T-helper 1 cell treated with Interleukin-12 subunit alpha and Interleukin-12 subunit beta and Interleukin-4 antibody, amounts not matched to agents 30 μg/mL and 1 μg/mL, for 36 hours (primary cell): ENCODE measurements at regions not wholly inside any gene's neighbourhood (a gene's known extent, or its start where the extent isn't known, plus 50 kb on each side); places are given as distances from the start of the nearest gene placed in this dataset.
"Not testable (repeated sequence)": the region's sequence is repeated elsewhere in the genome, so short reads cannot be mapped to it uniquely, and the experiment has no call there.

Experiments used
- H3K27ac Mint-ChIP-seq: one replicate; pipeline ENCODE4 v1.8.0; 2021; ENCODE audit warnings: mild to moderate bottlenecking, mixed read lengths
- H3K27me3 Mint-ChIP-seq: one replicate; pipeline ENCODE4 v1.8.0; 2021; ENCODE audit warnings: low read depth, mixed read lengths
- H3K36me3 Mint-ChIP-seq: one replicate; pipeline ENCODE4 v1.8.0; 2021; ENCODE audit warnings: low read depth, mixed read lengths
- H3K4me1 Mint-ChIP-seq: one replicate; pipeline ENCODE4 v1.8.0; 2021; ENCODE audit warnings: low read depth, mixed read lengths
- H3K4me3 Mint-ChIP-seq: one replicate; pipeline ENCODE4 v1.8.0; 2021; ENCODE audit warnings: mild to moderate bottlenecking, moderate library complexity, mixed read lengths
- H3K9me3 Mint-ChIP-seq: one replicate; pipeline ENCODE4 v1.8.0; 2021; ENCODE audit warnings: mixed read lengths

- Mint-ChIP-seq H3K4me1 (no peaks in the 10 kb centered on the region), H3K4me3 (no peak overlapping the region), H3K27ac (no peak overlapping the region), H3K36me3 (no peaks in the 10 kb centered on the region), H3K9me3 (no peaks in the 10 kb centered on the region), H3K27me3 (no peaks in the 10 kb centered on the region)
Observed at GRCh38 chr7:110246118-110246517, 844.8 kb upstream of the LRRN3 start.

- H3K4me3 Mint-ChIP-seq = no peak overlapping the region
- no peaks in the 10 kb centered on the region for H3K36me3 Mint-ChIP-seq
- no peak overlapping the region for H3K27ac Mint-ChIP-seq
- no peaks in the 10 kb centered on the region for H3K9me3 Mint-ChIP-seq
- H3K4me1 Mint-ChIP-seq = no peaks in the 10 kb centered on the region
- H3K27me3 Mint-ChIP-seq = no peaks in the 10 kb centered on the region
Observed at GRCh38 chr7:110253093-110253492, 837.8 kb upstream of the LRRN3 start.

- Mint-ChIP-seq H3K4me3 (no peak overlapping the region), H3K27ac (no peak overlapping the region), H3K9me3 (no peaks in the 10 kb centered on the region), H3K36me3 (no peaks in the 10 kb centered on the region), H3K4me1 (no peaks in the 10 kb centered on the region), H3K27me3 (no peaks in the 10 kb centered on the region)
Observed at GRCh38 chr7:110257673-110258072, 833.3 kb upstream of the LRRN3 start.

- Mint-ChIP-seq H3K4me3 (no peak overlapping the region), H3K4me1 (no peaks in the 10 kb centered on the region), H3K27ac (no peak overlapping the region), H3K36me3 (no peaks in the 10 kb centered on the region), H3K27me3 (no peaks in the 10 kb centered on the region), H3K9me3 (no peaks in the 10 kb centered on the region)
Observed at GRCh38 chr7:110262251-110262650, 828.7 kb upstream of the LRRN3 start.

- H3K36me3 Mint-ChIP-seq = no peaks in the 10 kb centered on the region
- H3K9me3 Mint-ChIP-seq = no peaks in the 10 kb centered on the region
- no peaks in the 10 kb centered on the region for H3K27me3 Mint-ChIP-seq
- no peak overlapping the region for H3K27ac Mint-ChIP-seq
- H3K4me3 Mint-ChIP-seq = no peak overlapping the region
- H3K4me1 Mint-ChIP-seq = no peaks in the 10 kb centered on the region
Observed at GRCh38 chr7:110264288-110264687, 826.6 kb upstream of the LRRN3 start.

- H3K36me3 Mint-ChIP-seq = no peaks in the 10 kb centered on the region
- no peak overlapping the region for H3K27ac Mint-ChIP-seq
- H3K4me1 Mint-ChIP-seq = no peaks in the 10 kb centered on the region
- H3K4me3 Mint-ChIP-seq = no peak overlapping the region
- H3K9me3 Mint-ChIP-seq = no peaks in the 10 kb centered on the region
- H3K27me3 Mint-ChIP-seq = no peaks in the 10 kb centered on the region
Observed at GRCh38 chr7:110281362-110281761, 809.6 kb upstream of the LRRN3 start.

- no peak overlapping the region for H3K4me3 Mint-ChIP-seq
- H3K36me3 Mint-ChIP-seq = no peaks in the 10 kb centered on the region
- no peaks in the 10 kb centered on the region for H3K9me3 Mint-ChIP-seq
- H3K4me1 Mint-ChIP-seq = no peaks in the 10 kb centered on the region
- no peaks in the 10 kb centered on the region for H3K27me3 Mint-ChIP-seq
- no peak overlapping the region for H3K27ac Mint-ChIP-seq
Observed at GRCh38 chr7:110283056-110283455, 807.9 kb upstream of the LRRN3 start.

GRCh38 chr7:110291430-110291829 lies 799.5 kb upstream of the LRRN3 start:
- Mint-ChIP-seq H3K9me3 (no peaks in the 10 kb centered on the region), H3K4me3 (no peak overlapping the region), H3K27ac (no peak overlapping the region), H3K27me3 (no peaks in the 10 kb centered on the region), H3K4me1 (no peaks in the 10 kb centered on the region), H3K36me3 (no peaks in the 10 kb centered on the region)

- no peaks in the 10 kb centered on the region for H3K4me1 Mint-ChIP-seq
- no peak overlapping the region for H3K27ac Mint-ChIP-seq
- no peaks in the 10 kb centered on the region for H3K27me3 Mint-ChIP-seq
- no peaks in the 10 kb centered on the region for H3K9me3 Mint-ChIP-seq
- H3K36me3 Mint-ChIP-seq = no peaks in the 10 kb centered on the region
- H3K4me3 Mint-ChIP-seq = no peak overlapping the region
Observed at GRCh38 chr7:110296321-110296720, 794.6 kb upstream of the LRRN3 start.

- Mint-ChIP-seq H3K9me3 (no peaks in the 10 kb centered on the region), H3K36me3 (no peaks in the 10 kb centered on the region), H3K4me3 (no peak overlapping the region), H3K27me3 (no peaks in the 10 kb centered on the region), H3K27ac (no peak overlapping the region), H3K4me1 (no peaks in the 10 kb centered on the region)
Observed at GRCh38 chr7:110307776-110308175, 783.2 kb upstream of the LRRN3 start.

GRCh38 chr7:110308791-110309190 lies 782.1 kb upstream of the LRRN3 start:
- H3K4me3 Mint-ChIP-seq = no peak overlapping the region
- no peaks in the 10 kb centered on the region for H3K27me3 Mint-ChIP-seq
- no peak overlapping the region for H3K27ac Mint-ChIP-seq
- no peaks in the 10 kb centered on the region for H3K4me1 Mint-ChIP-seq
- no peaks in the 10 kb centered on the region for H3K9me3 Mint-ChIP-seq
- no peaks in the 10 kb centered on the region for H3K36me3 Mint-ChIP-seq

GRCh38 chr7:110309941-110310340 lies 781.0 kb upstream of the LRRN3 start:
- H3K4me3 Mint-ChIP-seq = no peak overlapping the region

GRCh38 chr7:110311556-110311955 lies 779.4 kb upstream of the LRRN3 start:
- Mint-ChIP-seq H3K27me3 (no peaks in the 10 kb centered on the region), H3K4me3 (no peak overlapping the region), H3K4me1 (no peaks in the 10 kb centered on the region), H3K27ac (no peak overlapping the region), H3K36me3 (no peaks in the 10 kb centered on the region), H3K9me3 (no peaks in the 10 kb centered on the region)

More at GRCh38 chr7:110309941-110310340, 781.0 kb upstream of the LRRN3 start:
- no peaks in the 10 kb centered on the region for H3K27me3 Mint-ChIP-seq
- no peak overlapping the region for H3K27ac Mint-ChIP-seq
- no peaks in the 10 kb centered on the region for H3K36me3 Mint-ChIP-seq
- no peaks in the 10 kb centered on the region for H3K9me3 Mint-ChIP-seq
- H3K4me1 Mint-ChIP-seq = no peaks in the 10 kb centered on the region

GRCh38 chr7:110317541-110318265 lies 773.2 kb upstream of the LRRN3 start:
- no peaks in the 10 kb centered on the region for H3K27me3 Mint-ChIP-seq
- H3K36me3 Mint-ChIP-seq = no peaks in the 10 kb centered on the region
- no peak overlapping the region for H3K4me3 Mint-ChIP-seq
- no peak overlapping the region for H3K27ac Mint-ChIP-seq
- H3K4me1 Mint-ChIP-seq = no peaks in the 10 kb centered on the region
- peaks cover 6% of the 10 kb centered on the region for H3K9me3 Mint-ChIP-seq

- H3K27me3 Mint-ChIP-seq, H3K27ac Mint-ChIP-seq, H3K9me3 Mint-ChIP-seq, H3K4me3 Mint-ChIP-seq, H3K36me3 Mint-ChIP-seq, H3K4me1 Mint-ChIP-seq: not testable (repeated sequence)
Observed at GRCh38 chr7:110320285-110320684, 770.6 kb upstream of the LRRN3 start.

- H3K4me1 Mint-ChIP-seq = no peaks in the 10 kb centered on the region
- no peaks in the 10 kb centered on the region for H3K36me3 Mint-ChIP-seq
- H3K4me3 Mint-ChIP-seq = no peak overlapping the region
- H3K27me3 Mint-ChIP-seq = no peaks in the 10 kb centered on the region
- peaks cover 6% of the 10 kb centered on the region for H3K9me3 Mint-ChIP-seq
- no peak overlapping the region for H3K27ac Mint-ChIP-seq
Observed at GRCh38 chr7:110322796-110323195, 768.1 kb upstream of the LRRN3 start.
